CD4-positive, alpha-beta T cell (primary cell): ENCODE measurements at regions not wholly inside any gene's neighbourhood (a gene's known extent, or its start where the extent isn't known, plus 50 kb on each side); places are given as distances from the start of the nearest gene placed in this dataset.

Experiments used
- ATAC-seq: fragments of 200-7000 bp; cut with Tn5 transposase; one replicate; pipeline ENCODE4 v1.10.0; 2022; ENCODE audit warnings: mild to moderate bottlenecking; ENCODE audit not compliant: poor library complexity
- CTCF ChIA-PET: fragments of 350-600 bp; sonication (Branson Sonifier 250); formaldehyde crosslinking; loops from one replicate; lab custom pipeline; 2021; ENCODE audit warnings: antibody characterized with exemption, inconsistent platforms; lab: Charles Lee
- POLR2A ChIA-PET: fragments of 350-600 bp; sonication (Branson Sonifier 250); formaldehyde crosslinking; loops from one replicate; lab custom pipeline; 2021; ENCODE audit warnings: antibody characterized with exemption, inconsistent platforms; lab: Charles Lee
- DNase-seq, 14 experiments: peaks; one replicate each; pipeline ENCODE4 v3.0.0-alpha.2; 2013 to 2020; ENCODE audit warnings: mixed read lengths in 2 of 14
- H3K27ac ChIP-seq, 2 donors: one replicate each; pipeline versions ENCODE4 v1.5.1 to v1.7.0; 2013; ENCODE audit warnings: low read length in 2 of 2, low read depth in 1 of 2, mild to moderate bottlenecking in 1 of 2
- H3K27me3 ChIP-seq, 2 experiments: 1 replicate in 1 of 2; 2 replicates in 1 of 2; pipeline versions ENCODE4 v1.6.1 to v1.7.0; 2013; ENCODE audit warnings: low read length in 2 of 2, control low read depth in 1 of 2, mild to moderate bottlenecking in 1 of 2, moderate library complexity in 1 of 2; ENCODE audit not compliant: insufficient read depth in 2 of 2, control insufficient read depth in 1 of 2
- H3K36me3 ChIP-seq: one replicate; pipeline ENCODE4 v1.6.1; 2013; ENCODE audit warnings: low read length, control low read depth; ENCODE audit not compliant: insufficient read depth
- H3K4me1 ChIP-seq: one replicate; pipeline ENCODE4 v1.6.1; 2013; ENCODE audit warnings: low read length, control low read depth; ENCODE audit not compliant: insufficient read depth
- H3K4me3 ChIP-seq: one replicate; pipeline ENCODE4 v1.5.1; 2013; ENCODE audit warnings: mild to moderate bottlenecking, low read length, moderate library complexity
- H3K9me3 ChIP-seq, 2 experiments: 1 replicate in 1 of 2; 2 replicates in 1 of 2; pipeline versions ENCODE4 v1.6.1 to v1.7.0; 2013; ENCODE audit warnings: low read length in 2 of 2, mild to moderate bottlenecking in 2 of 2, control low read depth in 1 of 2, moderate library complexity in 1 of 2; ENCODE audit not compliant: control insufficient read depth in 1 of 2, insufficient read depth in 1 of 2
- H3K27ac Mint-ChIP-seq: one replicate; pipeline ENCODE4 v1.8.0; 2020; ENCODE audit warnings: mixed read lengths
- H3K27me3 Mint-ChIP-seq: one replicate; pipeline ENCODE4 v1.8.0; 2021; ENCODE audit warnings: mixed read lengths
- H3K36me3 Mint-ChIP-seq: one replicate; pipeline ENCODE4 v1.8.0; 2021; ENCODE audit warnings: low read depth, mixed read lengths
- H3K4me1 Mint-ChIP-seq: one replicate; pipeline ENCODE4 v1.8.0; 2021; ENCODE audit warnings: low read depth, mixed read lengths
- H3K4me3 Mint-ChIP-seq: one replicate; pipeline ENCODE4 v1.8.0; 2020; ENCODE audit warnings: mild to moderate bottlenecking, mixed read lengths
- H3K9me3 Mint-ChIP-seq: one replicate; pipeline ENCODE4 v1.8.0; 2020; ENCODE audit warnings: mixed read lengths
- intact Hi-C, 2 experiments: fragments of 100-400 bp; cut with DNase I in 1 of 2; cut with micrococcal nuclease in 1 of 2; formaldehyde crosslinking; loops; one replicate each; pipeline versions ENCODE4 v1.15.1 to v1.9.0; 2023 to 2025; cut with DNase I, micrococcal nuclease
- TF ChIP-seq, protein P1 (sequence below): fragments of 200-600 bp; IDR thresholded peaks from one replicate; pipeline ENCODE4 v1.8.0; 2022; ENCODE audit warnings: antibody characterized with exemption, mild to moderate bottlenecking

DNA sequence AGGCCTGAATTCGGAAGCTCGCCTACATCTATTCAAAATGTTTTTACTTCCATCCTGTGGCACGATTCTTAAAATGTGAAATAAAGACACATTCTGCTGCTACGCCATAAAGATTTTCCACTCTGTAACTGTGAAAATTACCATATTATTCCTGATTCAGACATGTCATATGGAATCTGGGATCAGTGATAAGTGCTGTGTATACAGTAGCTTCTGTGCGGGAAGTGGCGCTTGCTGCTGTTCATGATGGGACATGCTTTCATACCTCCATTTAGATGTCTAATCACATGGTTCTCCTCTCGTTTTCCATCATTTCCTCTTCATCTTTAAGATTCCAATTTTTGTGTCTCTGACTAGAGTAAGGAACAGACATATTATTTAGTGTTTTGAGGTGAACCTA is 163.2 kb downstream of the TMEM182 start:
- Histone ChIP-seq H3K27me3 (no peaks in the 10 kb centered on the region), H3K4me1 (no peaks in the 10 kb centered on the region), H3K36me3 (no peaks in the 10 kb centered on the region), H3K4me3 (no peak overlapping the region), H3K27ac (no peak overlapping the region), H3K9me3 (no peaks in the 10 kb centered on the region)
- Mint-ChIP-seq H3K36me3 (no peaks in the 10 kb centered on the region), H3K27me3 (peaks cover 4% of the 10 kb centered on the region), H3K9me3 (no peaks in the 10 kb centered on the region), H3K4me3 (no peak overlapping the region), H3K4me1 (no peaks in the 10 kb centered on the region), H3K27ac (no peak overlapping the region)
- intact Hi-C loops = no loop called here
- ChIA-PET POLR2A (no interaction called here), CTCF (no interaction called here)
- TF ChIP-seq, protein P1, sequence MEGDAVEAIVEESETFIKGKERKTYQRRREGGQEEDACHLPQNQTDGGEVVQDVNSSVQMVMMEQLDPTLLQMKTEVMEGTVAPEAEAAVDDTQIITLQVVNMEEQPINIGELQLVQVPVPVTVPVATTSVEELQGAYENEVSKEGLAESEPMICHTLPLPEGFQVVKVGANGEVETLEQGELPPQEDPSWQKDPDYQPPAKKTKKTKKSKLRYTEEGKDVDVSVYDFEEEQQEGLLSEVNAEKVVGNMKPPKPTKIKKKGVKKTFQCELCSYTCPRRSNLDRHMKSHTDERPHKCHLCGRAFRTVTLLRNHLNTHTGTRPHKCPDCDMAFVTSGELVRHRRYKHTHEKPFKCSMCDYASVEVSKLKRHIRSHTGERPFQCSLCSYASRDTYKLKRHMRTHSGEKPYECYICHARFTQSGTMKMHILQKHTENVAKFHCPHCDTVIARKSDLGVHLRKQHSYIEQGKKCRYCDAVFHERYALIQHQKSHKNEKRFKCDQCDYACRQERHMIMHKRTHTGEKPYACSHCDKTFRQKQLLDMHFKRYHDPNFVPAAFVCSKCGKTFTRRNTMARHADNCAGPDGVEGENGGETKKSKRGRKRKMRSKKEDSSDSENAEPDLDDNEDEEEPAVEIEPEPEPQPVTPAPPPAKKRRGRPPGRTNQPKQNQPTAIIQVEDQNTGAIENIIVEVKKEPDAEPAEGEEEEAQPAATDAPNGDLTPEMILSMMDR = no peak
- ATAC-seq (no peak), DNase-seq (no peak)

DNA sequence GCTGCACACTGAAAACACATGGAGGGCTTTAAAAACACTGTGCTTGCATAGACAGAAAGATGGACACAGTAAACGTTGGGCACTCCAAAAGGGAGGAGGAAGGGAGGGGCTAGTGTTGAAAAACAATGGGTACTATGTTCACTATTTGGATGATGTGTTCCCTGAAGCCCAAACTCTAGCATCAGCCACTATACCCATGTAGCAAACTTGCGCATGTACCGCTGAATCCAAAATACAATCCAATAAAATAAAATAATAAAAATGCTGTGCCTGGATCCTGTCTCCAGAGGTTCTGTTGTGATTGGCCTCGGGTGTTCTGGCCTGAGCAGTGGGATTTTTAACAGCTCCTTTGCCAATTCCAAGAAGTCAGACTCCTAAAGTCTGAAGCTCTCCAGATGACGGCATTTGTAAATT is 166.0 kb downstream of the TMEM182 start:
- Histone ChIP-seq H3K36me3 (no peaks in the 10 kb centered on the region), H3K9me3 (no peaks in the 10 kb centered on the region), H3K27me3 (no peaks in the 10 kb centered on the region), H3K4me1 (no peaks in the 10 kb centered on the region), H3K4me3 (no peak overlapping the region), H3K27ac (no peak overlapping the region)
- no peaks in the 10 kb centered on the region for H3K36me3 Mint-ChIP-seq
- DNase-seq = no peak
- ChIA-PET POLR2A (no interaction called here), CTCF (interaction anchor here (0.5 kb wide), 1 partner anchor 34 kb away, joined by 3 read pairs; no protein-coding TSS in a partner anchor)
- ATAC-seq = no peak
- no peak overlapping the region for H3K4me3 Mint-ChIP-seq
- peaks cover 4% of the 10 kb centered on the region for H3K27me3 Mint-ChIP-seq
- intact Hi-C loops = no loop called here
- TF ChIP-seq, protein P1 = no peak
- no peaks in the 10 kb centered on the region for H3K9me3 Mint-ChIP-seq
- no peaks in the 10 kb centered on the region for H3K4me1 Mint-ChIP-seq
- no peak overlapping the region for H3K27ac Mint-ChIP-seq

DNA sequence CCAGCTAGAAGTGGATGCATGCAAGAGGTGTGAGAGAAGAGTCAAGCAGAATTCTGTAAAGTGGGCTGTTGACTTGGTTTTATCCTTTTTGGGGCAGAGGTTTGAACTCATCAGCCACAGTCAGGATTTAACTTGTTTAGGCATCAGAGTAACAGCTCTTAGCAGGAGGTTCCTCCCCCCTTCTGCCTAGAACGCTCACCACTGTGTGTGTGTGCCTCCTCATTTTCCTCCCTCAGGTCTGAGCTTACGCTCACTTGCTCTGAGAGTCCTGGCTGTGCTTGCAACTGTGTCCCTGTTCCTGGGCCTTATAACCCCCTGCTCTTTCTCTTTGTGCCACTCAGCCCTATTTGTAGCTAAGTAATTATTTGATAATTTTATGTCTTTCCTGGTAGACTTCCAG is 167.9 kb downstream of the TMEM182 start:
- DNase-seq = no peak
- TF ChIP-seq, protein P1 = no peak
- POLR2A ChIA-PET = no interaction called here
- intact Hi-C loops = no loop called here
- CTCF ChIA-PET = no interaction called here
- Mint-ChIP-seq H3K4me1 (no peaks in the 10 kb centered on the region), H3K27me3 (peaks cover 3% of the 10 kb centered on the region), H3K36me3 (no peaks in the 10 kb centered on the region), H3K27ac (no peak overlapping the region), H3K9me3 (no peaks in the 10 kb centered on the region), H3K4me3 (no peak overlapping the region)
- no peaks in the 10 kb centered on the region for H3K27me3 ChIP-seq
- H3K9me3 ChIP-seq = no peaks in the 10 kb centered on the region
- H3K36me3 ChIP-seq = no peaks in the 10 kb centered on the region
- no peak overlapping the region for H3K27ac ChIP-seq
- no peaks in the 10 kb centered on the region for H3K4me1 ChIP-seq
- no peak for ATAC-seq
- H3K4me3 ChIP-seq = no peak overlapping the region
